ENCODE measurements at regions not wholly inside any gene's neighbourhood (a gene's known extent, or its start where the extent isn't known, plus 50 kb on each side); places are given as distances from the start of the nearest gene placed in this dataset.
"Not testable (repeated sequence)": the region's sequence is repeated elsewhere in the genome, so short reads cannot be mapped to it uniquely, and the experiment has no call there.

- H2BK120ac ChIP-seq (replicated peaks; ENCODE audit: low read depth, low read length); H2AFZ ChIP-seq (ENCODE audit: low read length); H4K20me1 ChIP-seq (replicated peaks in 1 of 2; ENCODE audit: control insufficient read depth in 1 of 2, insufficient read depth in 2 of 2, low read length in 2 of 2); H3K23me2 ChIP-seq (ENCODE audit: low read depth, low read length); H3K23ac ChIP-seq (ENCODE audit: insufficient read length); H3K79me2 ChIP-seq (ENCODE audit: control insufficient read depth in 1 of 2, insufficient read depth in 2 of 2, low read length in 2 of 2); H3K36me3 ChIP-seq (ENCODE audit: control insufficient read depth in 2 of 4, insufficient read depth in 4 of 4, low read length in 3 of 4); FAIRE-seq; H4K5ac ChIP-seq (ENCODE audit: insufficient read length, low read depth, low read length); H3K18ac ChIP-seq (ENCODE audit: extremely low read depth, low read length); H3K27me3 ChIP-seq (replicated peaks in 1 of 4; ENCODE audit: control insufficient read depth in 3 of 4, extremely low read depth in 1 of 4, insufficient read depth in 3 of 4, low read length in 3 of 4); H2BK15ac ChIP-seq (ENCODE audit: low read length); DNase-seq (ENCODE audit: low read depth in 1 of 2, low spot score in 2 of 2); H3K9me3 ChIP-seq (ENCODE audit: insufficient read depth in 2 of 2, low read depth in 1 of 2, low read length in 1 of 2); CTCF ChIA-PET (ENCODE audit: partially characterized antibody); H3K79me1 ChIP-seq (ENCODE audit: low read depth, low read length); H2BK12ac ChIP-seq (ENCODE audit: low read depth, low read length); H2BK5ac ChIP-seq (ENCODE audit: low read depth, low read length); H3K4ac ChIP-seq (replicated peaks; ENCODE audit: insufficient read length, low read depth, low read length); H2AK5ac ChIP-seq (ENCODE audit: low read depth, low read length); H3K27ac ChIP-seq (ENCODE audit: low read depth, low read length); H4K8ac ChIP-seq (ENCODE audit: extremely low read depth, insufficient read depth, low read length); H3K4me2 ChIP-seq (ENCODE audit: insufficient read depth in 1 of 2, low read depth in 2 of 2, low read length in 2 of 2); H2BK20ac ChIP-seq (ENCODE audit: low read length); H3K9ac ChIP-seq (replicated peaks in 1 of 4; ENCODE audit: extremely low read depth in 1 of 4, low read depth in 3 of 4, low read length in 3 of 4); H3K4me3 ChIP-seq (ENCODE audit: extremely low read depth in 1 of 4, insufficient read depth in 2 of 4, low read depth in 3 of 4, low read length in 4 of 4); H3K14ac ChIP-seq (ENCODE audit: insufficient read length); H3K56ac ChIP-seq (replicated peaks; ENCODE audit: insufficient read length, low read depth, low read length); H4K91ac ChIP-seq (replicated peaks; ENCODE audit: insufficient read length, low read length): not testable (repeated sequence)
- peaks cover 0 to 18% (median 7%) of the 10 kb centered on the region in 4 experiments; a peak in 5 of 7 replicates for H3K4me1 ChIP-seq (replicated peaks in 1 of 4; ENCODE audit: control insufficient read depth in 3 of 4, insufficient read depth in 4 of 4, low read length in 3 of 4)
- 94% methylated on average over 8 of the region's 8 CpGs; no CpG with 5 or more reads in 1 of the 2 experiments for WGBS, 2 experiments (ENCODE audit: extremely low coverage in 1 of 2, insufficient coverage in 1 of 2, insufficient read length in 1 of 2, insufficient replicate concordance in 2 of 2, low coverage in 1 of 2, low lambda C conversion rate in 2 of 2, missing lambda C conversion rate in 1 of 2)
- POLR2A ChIA-PET (ENCODE audit: partially characterized antibody) = interaction anchor here (2.3 kb wide), 1 partner anchor 12 kb away, joined by 9 read pairs; no protein-coding TSS in a partner anchor
These were observed 75.3 kb upstream of the ZNF746 start for GRCh38 chr7:149572920-149573319.

Measured in H1 (cell line).